Mucosa of gallbladder (tissue), 1 donor: ENCODE measurements at regions not wholly inside any gene's neighbourhood (a gene's known extent, or its start where the extent isn't known, plus 50 kb on each side); places are given as distances from the start of the nearest gene placed in this dataset.
"Not testable (repeated sequence)": the region's sequence is repeated elsewhere in the genome, so short reads cannot be mapped to it uniquely, and the experiment has no call there.

Experiments
- DNase-seq: peaks from one replicate; pipeline ENCODE4 v3.0.0-alpha.2; 2020; ENCODE audit warnings: low spot score
- donor health status: DM: no; HTN: no; CAD: no.

- DNase-seq, result no peak
Measured at GRCh38 chr13:73808318-73808717, 325.9 kb downstream of the KLF12 start.

GRCh38 chr13:73805326-73805958 is 328.8 kb downstream of the KLF12 start:
- DNase-seq, result not testable (repeated sequence)

- DNase-seq, result no peak
Measured at GRCh38 chr13:73803997-73804396, 330.2 kb downstream of the KLF12 start.

GRCh38 chr13:73800011-73800410 is 334.2 kb downstream of the KLF12 start:
- DNase-seq, result no peak

GRCh38 chr13:73794755-73795154 is 339.4 kb downstream of the KLF12 start:
- DNase-seq, result no peak

GRCh38 chr13:73793361-73793760 is 340.8 kb downstream of the KLF12 start:
- no peak for DNase-seq

GRCh38 chr13:73792796-73793195 is 341.4 kb downstream of the KLF12 start:
- DNase-seq, result no peak

GRCh38 chr13:73782450-73783449 is 351.5 kb downstream of the KLF12 start:
- DNase-seq, result no peak

GRCh38 chr13:73781384-73781783 is 352.8 kb downstream of the KLF12 start:
- no peak for DNase-seq

- DNase-seq, result no peak
Measured at GRCh38 chr13:73779881-73780280, 354.3 kb downstream of the KLF12 start.

GRCh38 chr13:73778242-73778864 is 355.9 kb downstream of the KLF12 start:
- DNase-seq, result no peak

- DNase-seq, result no peak
Measured at GRCh38 chr13:73777134-73777533, 357.1 kb downstream of the KLF12 start.

- DNase-seq, result no peak
Measured at GRCh38 chr13:73776151-73776785, 357.9 kb downstream of the KLF12 start.

- DNase-seq, result no peak
Measured at GRCh38 chr13:73773168-73773549, 361.0 kb downstream of the KLF12 start.

GRCh38 chr13:73772449-73773167 is 361.6 kb downstream of the KLF12 start:
- DNase-seq, result no peak

GRCh38 chr13:73767747-73768315 is 366.4 kb downstream of the KLF12 start:
- DNase-seq, result no peak

GRCh38 chr13:73767191-73767741 is 366.9 kb downstream of the KLF12 start:
- no peak for DNase-seq

GRCh38 chr13:73765651-73766384 is 368.4 kb downstream of the KLF12 start:
- peak; percentile 74 for DNase-seq

GRCh38 chr13:73759434-73759833 is 374.8 kb downstream of the KLF12 start:
- DNase-seq, result no peak
